GM23338 (cell line): ENCODE measurements at regions not wholly inside any gene's neighbourhood (a gene's known extent, or its start where the extent isn't known, plus 50 kb on each side); places are given as distances from the start of the nearest gene placed in this dataset.

Experiments used
- CREB1 ChIP-seq: fragments of 250-450 bp; sonication (Bioruptor Pico); IDR thresholded peaks from 2 replicates; pipeline ENCODE4 v1.5.0; 2020; ENCODE audit warnings: low read depth, mild to moderate bottlenecking, moderate library complexity
- CTCF ChIP-seq, 2 experiments: fragments of 200-600 bp in 1 of 2; sonication (generic) in 1 of 2; conservative IDR thresholded peaks; 2 replicates each; pipeline versions ENCODE4 v1.5.1 to v1.6.1; 2016 to 2017; ENCODE audit warnings: antibody characterized with exemption in 2 of 2, low read depth in 2 of 2, mild to moderate bottlenecking in 2 of 2, moderate library complexity in 1 of 2
- ETS1 ChIP-seq: IDR thresholded peaks from 2 replicates; pipeline ENCODE4 v1.6.1; 2016; ENCODE audit warnings: antibody characterized with exemption
- EZH2 ChIP-seq: fragments of 200-600 bp; sonication (generic); IDR thresholded peaks from one replicate; pipeline ENCODE4 v1.8.0; 2017; ENCODE audit warnings: antibody characterized with exemption, mild to moderate bottlenecking, low read depth; ENCODE audit not compliant: unreplicated experiment
- EZH2phosphoT487 ChIP-seq: fragments of 200-600 bp; sonication (generic); IDR thresholded peaks from one replicate; pipeline ENCODE4 v1.8.1; 2018; ENCODE audit warnings: antibody characterized with exemption; ENCODE audit not compliant: unreplicated experiment
- JUNB ChIP-seq: IDR thresholded peaks from one replicate; pipeline ENCODE4 v1.6.1; 2016; ENCODE audit warnings: antibody characterized with exemption; ENCODE audit not compliant: unreplicated experiment
- POLR2AphosphoS5 ChIP-seq: IDR thresholded peaks from 2 replicates; pipeline ENCODE4 v1.6.1; 2016; ENCODE audit warnings: antibody characterized with exemption, low read depth
- REST ChIP-seq: IDR thresholded peaks from one replicate; pipeline ENCODE4 v1.6.1; 2018; ENCODE audit warnings: antibody characterized with exemption; ENCODE audit not compliant: unreplicated experiment

- no peak for TF ChIP-seq CREB1 (CRISPR knock-in tag)
- TF ChIP-seq CTCF (conservative IDR thresholded peaks at IDR 0.05; ENCODE audit: low read depth in 2 of 2), result no peak
- TF ChIP-seq EZH2phosphoT487, result no peak
- no peak for TF ChIP-seq EZH2
- TF ChIP-seq POLR2AphosphoS5, result no peak
- TF ChIP-seq REST, result no peak
- no peak for TF ChIP-seq ETS1
- TF ChIP-seq JUNB, result no peak
Measured at GRCh38 chr2:20897874-20898453, 75.1 kb upstream of the LDAH start.
